K562 (cell line): ENCODE measurements at regions not wholly inside any gene's neighbourhood (a gene's known extent, or its start where the extent isn't known, plus 50 kb on each side); places are given as distances from the start of the nearest gene placed in this dataset.

Experiments used
- ATAC-seq: fragments of 200-7000 bp; cut with Tn5 transposase; 3 replicates; pipeline ENCODE4 v1.9.1; 2020; ENCODE audit warnings: moderate library complexity
- BruUV-seq: library from RNA; stranded (reverse); fragments of 400-500 nt; replicated peaks from 2 replicates; lab custom pipeline; 2021; lab: Mats Ljungman, UMichigan
- CTCF ChIA-PET: fragments of 300-600 bp; formaldehyde crosslinking; extraction: SDS; loops from one replicate; lab custom pipeline; 2021; ENCODE audit warnings: low intra/inter-chr PET ratio; lab: Yijun Ruan, JAX
- POLR2A ChIA-PET: fragments of 300-600, 350-650 bp; sonication (Branson Sonifier 250); formaldehyde crosslinking; extraction: SDS; loops from one replicate; lab custom pipeline; 2021; ENCODE audit warnings: antibody characterized with exemption, inconsistent platforms; lab: Yijun Ruan, JAX
- DNase-seq, 4 experiments: peaks; one replicate each; pipeline versions ENCODE4 v3.0.0 to v3.0.0-alpha.2; 2011 to 2018; ENCODE audit warnings: low spot score in 3 of 4, mixed read lengths in 3 of 4; ENCODE audit errors: extremely low read depth in 1 of 4
- FAIRE-seq: peaks from 2 replicates; lab custom pipeline; 2011; peaks lifted over from hg19 to GRCh38; lab: Jason Lieb, UNC
- H2AFZ ChIP-seq: 2 replicates; pipeline ENCODE4 v1.6.0; 2011; ENCODE audit warnings: low read depth, low read length, control low read depth, inconsistent platforms
- H3K27ac ChIP-seq: fragments of 200-600 bp; 3 replicates; pipeline ENCODE4 v1.8.0; 2011; ENCODE audit warnings: low read depth, mild to moderate bottlenecking, control low read depth, inconsistent platforms, low read length, moderate library complexity, mixed read lengths; ENCODE audit errors: extremely low read depth
- H3K27me3 ChIP-seq, 2 experiments: fragments of 300-600 bp in 1 of 2; 2 replicates in 1 of 2; 3 replicates in 1 of 2; pipeline versions ENCODE4 v1.6.0 to v1.8.0; 2011; ENCODE audit warnings: inconsistent platforms in 2 of 2, low read length in 2 of 2, mild to moderate bottlenecking in 1 of 2, mixed read lengths in 1 of 2, moderate library complexity in 1 of 2; ENCODE audit not compliant: control insufficient read depth in 2 of 2, insufficient read depth in 2 of 2
- H3K36me3 ChIP-seq: fragments of 300-600 bp; 3 replicates; pipeline ENCODE4 v1.8.0; 2011; ENCODE audit warnings: mild to moderate bottlenecking, low read length, inconsistent platforms; ENCODE audit not compliant: control insufficient read depth, insufficient read depth
- H3K4me1 ChIP-seq, 2 experiments: fragments of 200-600 bp in 1 of 2; replicated peaks in 1 of 2; 2 replicates in 1 of 2; 3 replicates in 1 of 2; pipeline versions ENCODE4 v1.5.1 to v1.8.0; 2011; ENCODE audit warnings: inconsistent platforms in 2 of 2, low read length in 2 of 2, mild to moderate bottlenecking in 1 of 2, mixed read lengths in 1 of 2, moderate library complexity in 1 of 2; ENCODE audit not compliant: control insufficient read depth in 2 of 2, insufficient read depth in 2 of 2
- H3K4me2 ChIP-seq: 2 replicates; pipeline ENCODE4 v1.6.1; 2011; ENCODE audit warnings: low read length, control low read depth, inconsistent platforms, mixed read lengths; ENCODE audit not compliant: insufficient read depth
- H3K4me3 ChIP-seq: fragments of 200-600 bp; sonication (generic), shearing (Covaris generic); 2 replicates; pipeline ENCODE4 v1.5.1; 2016; ENCODE audit warnings: control low read depth, inconsistent platforms
- H3K79me2 ChIP-seq: fragments of 200-600 bp; 3 replicates; pipeline ENCODE4 v1.8.0; 2011; ENCODE audit warnings: low read length, inconsistent platforms; ENCODE audit not compliant: control insufficient read depth, insufficient read depth
- H3K9ac ChIP-seq, 2 experiments: 2 replicates each; pipeline versions ENCODE4 v1.6.0 to v1.6.1; 2011; ENCODE audit warnings: low read depth in 2 of 2, low read length in 2 of 2, control low read depth in 1 of 2, inconsistent platforms in 1 of 2, mild to moderate bottlenecking in 1 of 2, mixed read lengths in 1 of 2; ENCODE audit not compliant: insufficient read depth in 1 of 2
- H3K9me1 ChIP-seq: one replicate; pipeline ENCODE4 v1.6.0; 2011; ENCODE audit warnings: inconsistent platforms, mild to moderate bottlenecking, low read length, moderate library complexity; ENCODE audit not compliant: control insufficient read depth, insufficient read depth
- H3K9me3 ChIP-seq: replicated peaks from 2 replicates; pipeline ENCODE4 v1.5.1; 2011; ENCODE audit warnings: low read depth, low read length, inconsistent platforms; ENCODE audit not compliant: control insufficient read depth, insufficient read depth
- H4K20me1 ChIP-seq: replicated peaks from 2 replicates; pipeline ENCODE4 v1.6.1; 2011; ENCODE audit warnings: low read length, inconsistent platforms, mixed read lengths; ENCODE audit not compliant: control insufficient read depth, insufficient read depth
- HCFC1 ChIP-seq: IDR thresholded peaks from 2 replicates; pipeline ENCODE4 v1.6.1; 2012; ENCODE audit warnings: low read depth, low read length, improper control_type of control experiment
- HDAC8 ChIP-seq: fragments of 450-650 bp; IDR thresholded peaks from 2 replicates; pipeline ENCODE4 v1.6.1; 2016; ENCODE audit warnings: mild to moderate bottlenecking, missing genetic modification characterization, moderate library complexity, missing compliant biosample characterization
- JUNB ChIP-seq: fragments of 450-650 bp; formaldehyde crosslinking; conservative IDR thresholded peaks from 2 replicates; pipeline ENCODE4 v1.4.0; 2020; ENCODE audit warnings: mild to moderate bottlenecking
- MXI1 ChIP-seq: IDR thresholded peaks from 2 replicates; pipeline ENCODE4 v1.6.1; 2011; ENCODE audit warnings: low read depth, mild to moderate bottlenecking, improper control_type of control experiment, low read length
- RBM34 ChIP-seq: fragments of 200-400 bp; formaldehyde crosslinking; IDR thresholded peaks from 2 replicates; pipeline ENCODE4 v1.6.1; 2018; ENCODE audit warnings: low read length, borderline replicate concordance; ENCODE audit not compliant: insufficient read depth
- ZBTB8A ChIP-seq: fragments of 450-650 bp; IDR thresholded peaks from 2 replicates; pipeline ENCODE4 v1.6.1; 2018; ENCODE audit warnings: mild to moderate bottlenecking, moderate library complexity; ENCODE audit not compliant: partially characterized antibody
- ZNF384 ChIP-seq: IDR thresholded peaks from 2 replicates; pipeline ENCODE4 v1.6.1; 2012; ENCODE audit warnings: low read depth, low read length, improper control_type of control experiment
- ZNF699 ChIP-seq: fragments of 250-450 bp; sonication (Bioruptor Pico); IDR thresholded peaks from 2 replicates; pipeline ENCODE4 v1.8.0; 2021; ENCODE audit warnings: mild to moderate bottlenecking, moderate library complexity; ENCODE audit not compliant: insufficient replicate concordance
- ZNF764 ChIP-seq: fragments of 250-450 bp; sonication (Bioruptor Pico); IDR thresholded peaks from 2 replicates; pipeline ENCODE4 v1.4.0; 2020; ENCODE audit warnings: low read depth, mild to moderate bottlenecking, moderate library complexity
- ZSCAN32 ChIP-seq: fragments of 450-650 bp; formaldehyde crosslinking; IDR thresholded peaks from 2 replicates; pipeline ENCODE4 v1.4.0; 2020; ENCODE audit warnings: mild to moderate bottlenecking, moderate library complexity
- WGBS: fragments of 100-300 bp; shearing (Covaris generic); methylation state at CpG from one replicate; pipeline ENCODE4 v1.1.6; 2016; ENCODE audit warnings: low coverage, mixed read lengths; ENCODE audit not compliant: insufficient coverage; ENCODE audit errors: missing lambda C conversion rate; 5-methylcytosine and 5-hydroxymethylcytosine counted together
- in situ Hi-C: fragments of 300-500 bp; cut with MboI; formaldehyde crosslinking; loops from 4 replicates; pipeline ENCODE4 v1.15.0; 2018; ENCODE audit warnings: inconsistent platforms, mixed read lengths
- intact Hi-C: fragments of 100-400 bp; cut with micrococcal nuclease; formaldehyde crosslinking; loops from 2 replicates; pipeline ENCODE4 v1.14.2; 2022
- TF ChIP-seq, protein P1 (sequence below): fragments of 250-450 bp; sonication (Bioruptor Pico); IDR thresholded peaks from 2 replicates; pipeline ENCODE4 v1.8.0; 2022; ENCODE audit warnings: moderate library complexity, mild to moderate bottlenecking, inconsistent platforms

DNA sequence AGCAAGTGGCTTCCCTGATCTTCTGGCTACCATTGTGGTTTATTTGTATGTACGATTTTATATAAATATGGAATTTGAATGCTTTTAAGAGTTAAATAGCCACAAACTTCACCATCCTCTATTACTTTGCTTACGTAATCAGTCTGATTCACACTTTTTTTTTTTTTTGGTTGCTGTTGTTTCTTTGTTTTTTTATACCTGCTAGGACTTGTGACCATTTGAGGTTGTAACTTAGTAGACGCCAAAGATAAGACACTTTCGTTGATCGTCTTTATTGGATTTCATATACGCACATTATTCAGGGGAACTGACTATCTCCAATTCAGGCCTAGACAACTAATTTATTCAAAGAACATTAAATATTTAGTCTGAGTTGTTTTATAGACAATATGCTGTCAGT, 559.0 kb downstream of the CBLN4 start:
- ChIA-PET CTCF (no interaction called here), POLR2A (no interaction called here)
- Histone ChIP-seq H3K4me1 (no peaks in the 10 kb centered on the region), H3K9ac (no peak overlapping the region), H3K27ac (no peak overlapping the region), H3K4me3 (no peak overlapping the region), H3K9me3 (no peaks in the 10 kb centered on the region), H3K79me2 (no peaks in the 10 kb centered on the region), H3K9me1 (no peaks in the 10 kb centered on the region), H3K27me3 (no peaks in the 10 kb centered on the region), H2AFZ (no peak overlapping the region), H4K20me1 (no peaks in the 10 kb centered on the region), H3K4me2 (no peak overlapping the region), H3K36me3 (no peaks in the 10 kb centered on the region)
- DNase-seq: no peak
- intact Hi-C loops: no loop called here
- ATAC-seq: no peak
- TF ChIP-seq ZNF384 (no peak), MXI1 (no peak)
- 1% methylated on average over 6 of the region's 6 CpGs for WGBS
- FAIRE-seq: no peak
- in situ Hi-C loops: no loop called here
- no TSS peak for BruUV-seq

DNA sequence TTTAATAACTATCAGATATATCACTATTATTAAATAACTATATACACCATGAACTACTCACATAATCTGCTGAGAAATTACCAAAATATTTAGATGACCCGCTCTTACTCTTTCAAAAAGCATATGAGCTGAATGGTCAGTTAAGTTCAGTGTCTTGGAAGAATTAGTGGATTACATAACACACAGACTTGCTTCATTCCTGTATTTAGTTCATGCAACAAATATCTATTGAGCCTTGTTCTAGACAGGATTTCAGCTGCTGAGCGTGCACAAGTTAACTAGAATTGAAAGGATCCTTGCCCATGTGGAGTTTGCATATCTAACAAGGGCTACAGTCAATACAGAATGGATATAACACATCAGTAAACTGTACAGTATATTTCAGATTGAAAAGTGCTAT, 566.2 kb downstream of the CBLN4 start:
- H3K4me3 ChIP-seq: no peak overlapping the region
- no peak overlapping the region for H2AFZ ChIP-seq
- H3K4me2 ChIP-seq: no peak overlapping the region
- no peaks in the 10 kb centered on the region for H4K20me1 ChIP-seq
- in situ Hi-C loops (no loop called here), intact Hi-C loops (no loop called here)
- H3K27ac ChIP-seq: no peak overlapping the region
- no peaks in the 10 kb centered on the region for H3K27me3 ChIP-seq
- H3K4me1 ChIP-seq: no peaks in the 10 kb centered on the region
- no TSS peak for BruUV-seq
- WGBS: 0% methylated on average over 2 of the region's 2 CpGs
- H3K9me1 ChIP-seq: no peaks in the 10 kb centered on the region
- ATAC-seq (no peak), FAIRE-seq (no peak), DNase-seq (no peak)
- H3K36me3 ChIP-seq: no peaks in the 10 kb centered on the region
- CTCF ChIA-PET: no interaction called here
- POLR2A ChIA-PET: no interaction called here
- H3K9ac ChIP-seq: no peak overlapping the region
- H3K79me2 ChIP-seq: no peaks in the 10 kb centered on the region
- H3K9me3 ChIP-seq: no peaks in the 10 kb centered on the region
- no peak for TF ChIP-seq ZNF699 (CRISPR knock-in tag)
- TF ChIP-seq JUNB: no peak
- TF ChIP-seq ZBTB8A: no peak
- no peak for TF ChIP-seq HCFC1
- TF ChIP-seq ZNF764 (CRISPR knock-in tag): no peak
- TF ChIP-seq HDAC8 (tag): no peak
- TF ChIP-seq ZSCAN32 (CRISPR knock-in tag): no peak
- TF ChIP-seq, protein P1, sequence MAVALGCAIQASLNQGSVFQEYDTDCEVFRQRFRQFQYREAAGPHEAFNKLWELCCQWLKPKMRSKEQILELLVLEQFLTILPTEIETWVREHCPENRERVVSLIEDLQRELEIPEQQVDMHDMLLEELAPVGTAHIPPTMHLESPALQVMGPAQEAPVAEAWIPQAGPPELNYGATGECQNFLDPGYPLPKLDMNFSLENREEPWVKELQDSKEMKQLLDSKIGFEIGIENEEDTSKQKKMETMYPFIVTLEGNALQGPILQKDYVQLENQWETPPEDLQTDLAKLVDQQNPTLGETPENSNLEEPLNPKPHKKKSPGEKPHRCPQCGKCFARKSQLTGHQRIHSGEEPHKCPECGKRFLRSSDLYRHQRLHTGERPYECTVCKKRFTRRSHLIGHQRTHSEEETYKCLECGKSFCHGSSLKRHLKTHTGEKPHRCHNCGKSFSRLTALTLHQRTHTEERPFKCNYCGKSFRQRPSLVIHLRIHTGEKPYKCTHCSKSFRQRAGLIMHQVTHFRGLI: no peak
- TF ChIP-seq RBM34: no peak
